GM19397 (cell line): ENCODE measurements at regions not wholly inside any gene's neighbourhood (a gene's known extent, or its start where the extent isn't known, plus 50 kb on each side); places are given as distances from the start of the nearest gene placed in this dataset.

Source experiments
- ATAC-seq: cut with Tn5 transposase; IDR thresholded peaks from one replicate; pipeline ENCODE4 v1.9.1; 2021; ENCODE audit warnings: mild to moderate bottlenecking, moderate library complexity; ENCODE audit not compliant: unreplicated experiment

GRCh38 chr13:109604894-109605293 is 181.5 kb downstream of the IRS2 start:
- no peak for ATAC-seq

- ATAC-seq: no peak
These were observed 184.0 kb downstream of the IRS2 start for GRCh38 chr13:109602356-109602755.

GRCh38 chr13:109599901-109600657 is 186.3 kb downstream of the IRS2 start:
- ATAC-seq: no peak

GRCh38 chr13:109595471-109595870 is 190.9 kb downstream of the IRS2 start:
- no peak for ATAC-seq

- no peak for ATAC-seq
These were observed 193.2 kb downstream of the IRS2 start for GRCh38 chr13:109593230-109593629.

GRCh38 chr13:109592770-109593169 is 193.6 kb downstream of the IRS2 start:
- no peak for ATAC-seq

GRCh38 chr13:109587689-109588088 is 198.7 kb downstream of the IRS2 start:
- ATAC-seq: no peak

- no peak for ATAC-seq
These were observed 199.7 kb downstream of the IRS2 start for GRCh38 chr13:109586509-109587346.

GRCh38 chr13:109584844-109585361 is 201.5 kb downstream of the IRS2 start:
- no peak for ATAC-seq

- ATAC-seq: no peak
These were observed 209.1 kb downstream of the IRS2 start for GRCh38 chr13:109577191-109577700.

- no peak for ATAC-seq
These were observed 210.0 kb downstream of the IRS2 start for GRCh38 chr13:109576331-109576813.

- ATAC-seq: no peak
These were observed 210.6 kb downstream of the IRS2 start for GRCh38 chr13:109575821-109576220.

- ATAC-seq: no peak
These were observed 214.0 kb downstream of the IRS2 start for GRCh38 chr13:109572389-109572788.

- peak; percentile 92 for ATAC-seq
These were observed 216.2 kb downstream of the IRS2 start for GRCh38 chr13:109569958-109570711.

- no peak for ATAC-seq
These were observed 218.0 kb downstream of the IRS2 start for GRCh38 chr13:109568339-109568818.

- ATAC-seq: no peak
These were observed 219.1 kb downstream of the IRS2 start for GRCh38 chr13:109567315-109567714.

- ATAC-seq: no peak
These were observed 220.5 kb downstream of the IRS2 start for GRCh38 chr13:109565877-109566276.

- ATAC-seq: peak; percentile 53
These were observed 238.0 kb downstream of the IRS2 start for GRCh38 chr13:109548374-109548773.

- peak; percentile 80 for ATAC-seq
These were observed 238.4 kb downstream of the IRS2 start for GRCh38 chr13:109547942-109548341.

- no peak for ATAC-seq
These were observed 240.5 kb downstream of the IRS2 start for GRCh38 chr13:109545931-109546330.

- ATAC-seq: no peak
These were observed 245.3 kb downstream of the IRS2 start for GRCh38 chr13:109541081-109541480.
